Epidermal melanocyte (primary cell): ENCODE measurements at regions not wholly inside any gene's neighbourhood (a gene's known extent, or its start where the extent isn't known, plus 50 kb on each side); places are given as distances from the start of the nearest gene placed in this dataset.
"Not testable (repeated sequence)": the region's sequence is repeated elsewhere in the genome, so short reads cannot be mapped to it uniquely, and the experiment has no call there.

ENCODE experiments used
- DNase-seq: peaks from one replicate; pipeline ENCODE4 v3.0.0; 2011; ENCODE audit warnings: low spot score; ENCODE audit not compliant: insufficient read length

DNA sequence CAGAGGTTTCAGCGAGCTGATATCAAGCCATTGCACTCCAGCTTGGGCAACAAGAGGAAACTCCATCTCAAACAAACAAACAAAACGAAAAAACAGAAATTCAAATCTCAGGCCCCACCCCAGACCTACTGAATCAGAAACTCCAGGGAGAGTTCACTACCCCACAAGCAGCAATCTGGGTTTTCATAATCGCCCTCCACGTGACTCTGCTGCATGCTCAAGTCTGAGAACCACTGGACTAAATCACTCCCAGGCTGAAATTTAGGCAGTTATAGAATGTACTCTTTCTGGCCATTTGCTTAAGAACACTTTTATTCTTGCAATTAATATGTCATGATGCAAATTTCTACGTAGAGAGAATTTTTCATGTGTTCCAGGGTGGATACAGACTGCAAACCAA, 287.3 kb downstream of the USP46 start:
- DNase-seq = no peak

DNA sequence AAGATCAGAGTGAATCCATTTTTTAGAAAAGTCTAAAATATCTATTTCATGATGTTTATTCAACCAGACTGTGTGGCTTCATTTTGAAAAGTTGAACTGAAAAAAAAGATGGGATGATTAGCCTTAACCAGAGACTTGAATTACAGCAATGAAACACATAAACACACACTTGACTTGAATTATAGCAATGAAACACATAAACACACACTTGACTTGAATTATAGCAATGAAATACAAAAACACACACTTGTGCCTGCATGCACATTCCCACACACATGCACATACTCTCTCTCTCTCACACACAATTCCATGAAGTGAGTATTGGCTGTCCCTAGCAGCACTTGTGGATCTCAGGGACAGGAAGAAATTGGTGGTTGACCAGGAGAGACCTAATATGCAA, 286.8 kb downstream of the USP46 start:
- no peak for DNase-seq

DNA sequence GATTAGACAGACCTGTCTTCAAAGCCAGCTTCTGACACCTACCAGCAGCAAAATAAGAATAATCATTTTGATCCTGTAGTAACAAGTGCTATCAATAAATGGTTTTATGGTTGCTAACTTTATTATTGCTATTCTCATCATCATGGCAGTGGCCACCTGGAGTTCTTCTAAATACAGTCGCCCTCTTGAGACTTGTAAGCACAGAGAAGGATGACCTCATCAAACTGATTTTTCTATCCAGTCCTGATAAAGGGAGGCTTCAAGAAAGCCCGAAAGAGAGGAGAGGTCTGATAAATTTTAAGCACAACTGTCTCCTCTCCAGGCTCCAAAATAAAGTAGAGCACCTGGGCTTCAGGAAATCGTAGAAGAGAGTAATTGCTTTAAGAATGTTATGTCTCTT, 286.4 kb downstream of the USP46 start:
- DNase-seq = no peak

DNA sequence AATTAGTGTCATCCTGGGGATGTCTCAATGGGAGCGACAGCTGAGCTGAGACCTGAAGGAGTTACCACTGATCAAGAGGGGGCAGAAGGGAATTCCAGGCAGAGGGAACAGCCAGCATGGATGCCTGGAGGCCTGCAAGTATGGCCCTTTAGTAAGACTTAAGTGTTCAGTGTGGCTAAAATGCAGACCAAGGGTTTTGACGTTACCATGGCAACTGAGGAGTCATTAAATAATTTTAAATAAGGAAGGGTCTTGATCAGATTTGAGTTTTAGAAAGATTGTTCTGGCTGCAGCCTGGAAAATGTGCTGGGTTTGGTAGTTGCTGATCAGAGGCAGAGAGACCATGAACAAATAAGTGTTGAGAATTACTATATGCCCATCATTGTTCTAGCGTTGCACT, 285.5 kb downstream of the USP46 start:
- DNase-seq = no peak

DNA sequence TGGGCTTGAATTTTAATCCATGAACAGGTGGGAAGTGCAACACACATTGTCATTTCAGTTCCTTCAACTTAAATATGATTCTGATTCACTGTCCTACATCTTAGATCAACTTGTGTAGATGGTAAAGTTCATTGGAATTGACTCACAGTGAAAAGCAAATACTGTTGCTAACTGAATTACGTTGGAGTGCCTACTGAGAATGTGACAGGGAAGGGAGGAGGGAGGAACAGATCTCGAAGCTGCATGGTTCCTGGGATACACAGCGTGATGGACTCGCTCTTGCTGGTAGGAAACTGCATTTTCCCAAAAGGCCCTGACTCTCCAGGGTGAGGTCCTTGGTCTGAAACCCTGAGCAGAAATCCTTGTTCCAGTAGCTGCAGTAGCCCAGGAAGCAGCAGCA, 284.2 kb downstream of the USP46 start:
- DNase-seq = no peak

DNA sequence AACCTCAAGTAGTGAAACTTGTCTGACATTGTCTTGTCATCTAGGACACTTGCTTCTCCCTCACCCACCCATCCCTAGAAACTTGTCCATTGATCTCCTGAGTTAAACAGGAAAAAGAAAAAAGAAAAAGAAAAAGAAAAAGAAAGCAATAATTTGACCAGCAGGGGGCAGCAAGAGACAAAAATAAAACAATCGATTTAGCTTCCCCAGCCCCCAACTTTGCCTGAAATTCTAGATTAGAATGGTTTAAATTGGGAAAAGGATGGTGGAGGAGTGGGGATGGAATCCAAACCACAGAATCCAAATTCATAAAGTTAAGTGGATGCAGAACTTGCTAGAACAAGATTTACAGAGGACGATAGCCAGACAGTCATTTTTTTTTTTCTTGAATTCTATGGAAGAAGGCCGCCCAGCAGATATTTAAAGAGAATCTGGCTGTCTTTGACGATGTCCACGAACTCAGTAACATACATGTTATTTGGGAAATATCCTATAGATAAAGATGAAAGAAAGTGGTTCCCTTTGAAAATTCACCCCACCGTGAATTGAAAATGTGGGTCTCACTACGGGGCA, 282.9 kb downstream of the USP46 start:
- no peak for DNase-seq

DNA sequence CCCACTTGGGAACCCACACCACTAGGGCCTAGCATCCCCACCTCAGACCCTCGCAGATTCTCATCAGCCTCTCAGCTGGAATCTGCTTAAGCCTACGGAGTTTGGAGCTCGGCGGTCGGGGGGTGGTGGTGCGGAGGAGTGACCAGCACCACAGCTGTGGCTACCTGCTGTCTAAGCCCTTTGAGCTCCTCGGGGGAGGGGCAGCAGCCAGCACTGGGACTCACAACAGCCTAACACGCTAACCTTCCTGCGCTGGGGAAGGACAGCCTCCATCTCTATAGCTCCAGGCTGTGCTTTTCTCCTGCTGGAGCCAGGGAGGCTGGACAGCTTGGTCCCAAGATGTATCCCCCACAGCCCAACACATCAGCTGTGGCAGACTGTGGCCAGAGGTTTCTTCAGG, 281.5 kb downstream of the USP46 start:
- DNase-seq = no peak

DNA sequence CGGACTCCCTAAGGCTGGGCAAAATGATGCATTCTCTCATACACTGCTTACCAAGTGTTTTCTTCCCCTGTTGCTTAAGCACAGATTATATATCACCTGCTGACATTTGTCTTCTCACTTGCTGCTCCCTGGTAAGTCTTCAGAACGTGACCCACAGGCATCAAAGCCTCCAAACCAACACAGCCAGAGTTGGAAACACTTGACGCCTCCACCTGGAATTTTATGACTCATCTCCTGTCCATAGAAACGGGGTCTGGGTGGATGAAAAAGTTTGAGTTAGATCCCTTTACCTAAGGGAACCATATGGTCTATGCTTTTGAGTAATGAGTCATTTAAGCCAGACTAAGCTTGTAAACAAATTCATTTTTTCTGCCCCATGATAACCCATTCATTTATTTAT, 251.6 kb downstream of the USP46 start:
- no peak for DNase-seq

DNA sequence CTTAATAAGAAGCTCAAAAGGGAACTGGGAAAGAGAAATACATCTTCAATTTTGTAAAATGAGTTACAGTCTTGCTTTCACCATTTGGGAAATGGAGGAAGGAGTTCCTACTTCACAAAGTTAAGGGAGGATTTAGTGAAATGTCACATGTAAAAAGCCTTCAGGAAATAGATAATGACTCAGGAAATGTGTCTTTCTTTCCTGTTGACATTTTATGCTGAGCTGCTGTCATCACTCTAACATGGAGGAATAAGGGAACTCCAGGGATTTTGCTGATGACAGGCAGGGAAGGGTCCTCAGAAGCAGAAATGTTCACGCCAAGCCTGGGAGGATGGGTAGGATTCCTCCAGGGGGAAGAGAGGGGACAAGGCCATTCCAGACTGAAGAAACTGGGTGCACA, 251.1 kb downstream of the USP46 start:
- DNase-seq = no peak

DNA sequence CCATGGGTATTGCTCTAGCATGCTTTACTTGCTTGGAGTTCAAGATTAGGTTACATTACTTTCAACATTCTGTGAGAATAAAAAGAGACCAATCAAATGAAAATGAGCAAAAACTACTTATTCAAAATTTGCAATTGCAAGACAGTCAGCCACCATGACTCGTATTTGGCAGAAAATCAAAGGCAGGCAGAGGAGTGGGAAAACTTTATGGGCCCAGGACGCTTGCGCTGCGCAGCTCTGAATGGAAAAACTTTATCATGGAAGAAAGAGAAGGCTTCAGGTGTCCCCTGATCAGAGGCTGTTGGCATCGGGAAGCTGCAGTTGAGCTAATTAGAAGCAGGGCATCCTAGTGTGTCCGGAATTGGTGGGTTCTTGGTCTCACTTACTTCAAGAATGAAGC, 250.6 kb downstream of the USP46 start:
- DNase-seq = no peak

DNA sequence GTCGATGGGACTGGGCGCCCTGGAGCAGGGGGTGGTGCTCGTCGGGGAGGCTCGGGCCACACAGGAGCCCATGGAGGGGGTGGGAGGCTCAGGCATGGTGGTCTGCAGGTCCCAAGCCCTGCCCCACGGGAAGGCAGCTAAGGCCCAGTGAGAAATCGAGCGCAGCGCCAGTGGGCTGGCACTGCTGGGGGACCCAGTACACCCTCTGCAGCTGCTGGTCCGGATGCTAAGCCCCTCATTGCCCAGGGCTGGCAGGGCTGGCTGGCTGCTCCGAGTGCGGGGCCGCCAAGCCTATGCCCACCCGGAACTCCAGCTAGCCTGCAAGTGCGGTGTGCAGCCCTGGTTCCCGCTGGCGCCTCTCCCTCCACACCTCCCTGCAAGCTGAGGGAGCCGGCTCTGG, 249.3 kb downstream of the USP46 start:
- not testable (repeated sequence) for DNase-seq

DNA sequence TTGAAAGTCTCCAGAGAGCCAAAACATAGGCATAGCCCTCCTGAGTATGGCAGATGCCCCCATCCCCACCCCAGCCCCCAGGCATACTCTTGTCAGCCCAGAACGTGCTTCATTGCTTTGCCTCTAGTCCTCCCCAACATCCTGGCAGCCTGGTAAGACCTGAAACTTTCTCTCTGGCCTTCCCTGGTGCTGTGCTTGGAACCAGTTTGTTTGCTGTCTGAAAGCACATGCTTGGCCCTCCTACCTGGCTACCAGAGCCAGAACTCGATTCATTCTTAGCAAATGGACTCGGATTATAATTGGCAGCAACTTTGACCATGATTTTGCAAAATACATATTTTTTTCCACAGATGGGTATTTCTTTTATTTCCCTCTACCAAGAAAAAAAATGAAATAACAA, 248.1 kb downstream of the USP46 start:
- no peak for DNase-seq

DNA sequence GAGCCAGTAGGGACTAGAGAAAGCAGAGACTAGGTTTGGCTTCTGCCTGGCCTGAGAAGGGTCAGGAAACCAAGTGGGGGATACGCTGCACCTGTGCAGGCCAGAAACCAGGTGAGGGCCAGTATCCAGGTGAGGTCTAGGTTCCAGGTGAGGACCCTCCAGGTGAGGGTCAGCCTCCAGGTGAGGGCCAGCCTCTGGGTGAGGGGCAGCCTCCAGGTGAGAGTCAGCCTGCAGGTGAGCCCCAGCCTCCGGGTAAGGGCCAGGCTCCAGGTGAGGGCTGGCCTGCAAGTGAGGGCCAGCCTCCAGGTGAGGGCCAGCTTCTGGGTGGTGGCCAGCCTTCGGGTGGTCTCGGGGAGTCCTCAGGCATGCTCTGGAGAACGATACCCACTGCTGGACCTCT, 238.8 kb downstream of the USP46 start:
- DNase-seq = no peak

DNA sequence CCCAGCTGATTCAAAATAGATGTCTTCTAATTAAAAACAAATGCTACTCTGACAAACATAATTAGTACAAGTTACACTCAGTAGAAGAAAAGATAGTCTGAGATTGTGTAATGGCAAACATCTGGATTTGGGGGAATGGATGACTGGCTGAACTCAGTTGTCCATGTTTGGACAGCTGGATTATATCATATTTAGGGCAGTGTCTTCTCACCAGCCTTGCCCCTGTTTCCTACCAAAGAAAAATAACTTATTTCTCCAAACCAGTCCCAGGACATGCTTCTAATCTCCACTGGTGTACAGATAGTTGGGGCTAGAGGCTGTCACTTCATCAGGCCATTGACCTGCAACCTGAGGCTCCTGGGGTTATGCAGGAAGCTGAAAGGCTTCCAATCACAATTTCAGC, 237.3 kb downstream of the USP46 start:
- peak; percentile 48 for DNase-seq

DNA sequence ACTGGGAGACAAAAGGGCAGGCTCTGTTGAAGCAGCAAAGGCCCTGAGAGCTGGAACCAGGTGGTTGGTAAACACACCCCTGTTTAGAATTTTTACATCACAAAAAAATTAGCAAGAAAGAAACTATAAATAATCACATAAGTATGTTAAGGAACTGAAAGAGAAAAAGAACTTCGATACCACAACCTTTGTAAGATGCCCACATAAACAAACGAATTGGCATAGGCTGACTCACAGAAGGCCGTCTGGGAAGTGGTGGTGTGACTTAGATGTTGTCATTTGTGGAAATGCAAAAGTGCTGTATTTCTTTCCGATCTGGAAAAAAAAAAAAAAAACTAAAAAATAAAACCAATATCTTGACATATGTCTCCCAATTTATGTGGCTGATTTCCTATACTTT, 235.1 kb downstream of the USP46 start:
- no peak for DNase-seq

DNA sequence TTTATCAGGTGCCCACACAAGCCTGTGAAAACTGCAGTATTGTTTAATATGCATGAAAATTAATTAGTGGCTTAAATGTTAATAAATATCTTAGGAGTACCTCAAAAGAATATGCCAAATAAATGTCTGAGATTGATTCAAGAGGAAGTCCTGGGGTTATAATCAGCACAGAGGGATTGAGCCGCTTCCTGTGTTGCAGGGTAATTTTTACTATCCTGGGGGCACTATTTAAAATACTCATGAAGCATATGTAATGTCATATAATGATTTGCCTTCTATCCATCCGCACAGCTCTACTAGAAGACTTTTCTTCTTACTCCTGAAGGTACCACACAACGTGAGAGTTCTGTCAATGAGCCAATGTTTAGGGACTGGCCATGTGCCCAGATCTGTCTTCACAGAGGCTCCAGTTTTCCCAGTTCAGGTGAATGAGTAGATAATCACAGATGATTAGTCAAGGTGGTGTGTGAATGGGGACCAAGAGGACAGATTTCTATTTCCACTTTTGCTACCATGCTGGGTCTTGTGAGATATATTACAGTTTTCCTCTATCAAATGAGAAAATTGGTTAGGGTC, 233.3 kb downstream of the USP46 start:
- DNase-seq = no peak

DNA sequence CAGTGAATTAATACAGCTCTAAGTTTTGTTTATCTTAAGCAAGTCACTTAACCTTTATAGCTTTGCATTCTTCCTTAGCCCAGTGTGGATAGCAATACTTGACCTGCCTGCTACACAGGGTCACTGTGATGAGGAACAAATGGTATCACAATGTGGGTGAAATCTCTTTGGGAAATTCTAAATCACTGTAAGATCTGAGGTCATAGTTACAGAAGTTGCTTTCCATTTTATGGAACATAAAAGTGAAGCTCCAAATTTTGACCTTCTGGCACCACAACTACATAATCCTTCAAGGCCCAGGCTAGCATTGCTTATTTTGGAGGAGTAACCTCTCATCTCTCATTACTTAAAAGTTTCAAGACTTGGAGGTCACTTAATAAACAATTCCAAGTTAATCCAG, 227.7 kb downstream of the USP46 start:
- no peak for DNase-seq

DNA sequence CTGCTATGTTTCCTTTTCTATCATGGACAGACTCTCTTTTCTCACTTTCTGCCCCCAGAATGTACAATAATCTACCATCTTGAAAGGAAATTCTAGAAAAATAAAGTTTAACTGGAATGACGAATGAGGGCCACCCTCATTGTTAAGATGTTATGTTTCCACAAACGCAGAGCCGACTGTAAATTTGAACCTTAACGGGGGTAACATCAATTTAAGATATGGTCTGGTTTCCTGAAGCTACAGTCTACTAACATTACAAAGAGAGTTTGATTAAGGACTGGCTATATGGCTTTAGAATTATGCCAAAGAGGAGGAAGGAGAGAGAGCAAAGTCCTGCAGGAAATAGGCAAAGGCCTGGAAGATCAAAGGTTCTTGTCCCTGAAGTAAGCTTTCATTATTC, 227.2 kb downstream of the USP46 start:
- no peak for DNase-seq

DNA sequence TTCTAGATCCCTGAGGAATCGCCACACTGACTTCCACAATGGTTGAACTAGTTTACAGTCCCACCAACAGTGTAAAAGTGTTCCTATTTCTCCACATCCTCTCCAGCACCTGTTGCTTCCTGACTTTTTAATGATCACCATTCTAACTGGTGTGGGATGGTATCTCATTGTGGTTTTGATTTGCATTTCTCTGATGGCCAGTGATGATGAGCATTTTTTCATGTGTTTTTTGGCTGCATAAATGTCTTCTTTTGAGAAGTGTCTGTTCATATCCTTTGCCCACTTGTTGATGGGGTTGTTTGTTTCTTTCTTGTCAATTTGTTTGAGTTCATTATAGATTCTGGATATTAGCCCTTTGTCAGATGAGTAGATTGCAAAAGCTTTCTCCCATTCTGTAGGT, 216.6 kb downstream of the USP46 start:
- DNase-seq = not testable (repeated sequence)

DNA sequence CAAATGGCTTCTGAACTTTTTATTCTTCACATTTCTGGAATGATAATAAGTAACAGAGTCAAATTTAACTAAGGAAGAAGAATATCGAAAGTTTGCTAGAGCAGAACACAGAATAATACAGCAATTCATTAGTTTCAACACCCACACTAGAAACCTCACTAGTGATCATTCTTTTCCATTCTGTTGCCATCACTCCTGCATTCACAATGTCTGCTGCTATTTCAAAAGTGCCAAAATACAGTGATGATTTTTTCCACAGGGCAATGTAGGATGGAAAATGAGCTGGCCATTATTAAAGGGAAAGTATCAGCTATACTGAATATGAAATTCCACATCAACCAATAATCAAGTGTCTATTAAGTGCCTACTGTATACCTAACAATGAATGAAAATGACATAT, 186.7 kb downstream of the USP46 start:
- DNase-seq = no peak

DNA sequence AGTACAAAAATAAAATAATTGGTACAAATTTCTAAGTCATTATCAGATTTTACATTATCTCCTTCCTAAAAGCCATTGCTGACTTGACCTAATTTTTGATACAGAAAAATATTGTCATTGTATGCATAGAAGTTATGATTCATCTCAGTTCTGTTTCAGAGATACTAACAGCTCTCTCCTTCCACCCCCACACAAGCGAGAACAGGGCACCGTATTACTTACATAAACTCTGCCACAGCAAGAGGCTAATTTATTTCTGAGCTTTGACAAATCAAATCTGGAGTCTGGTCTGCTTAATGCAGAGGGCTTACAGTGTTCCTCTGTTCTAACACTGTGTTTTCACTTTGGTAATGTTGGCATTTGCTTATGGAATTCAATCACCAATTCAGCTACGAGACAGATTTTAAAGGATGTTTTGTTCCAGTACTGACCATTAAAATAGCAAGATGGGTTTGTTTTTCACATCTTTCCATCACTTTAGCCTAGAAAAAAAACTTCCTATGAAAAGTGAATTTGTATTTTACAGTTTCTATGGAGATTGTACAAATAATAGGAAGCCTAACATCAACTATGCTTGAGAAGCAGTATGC, 181.8 kb downstream of the USP46 start:
- DNase-seq = no peak

DNA sequence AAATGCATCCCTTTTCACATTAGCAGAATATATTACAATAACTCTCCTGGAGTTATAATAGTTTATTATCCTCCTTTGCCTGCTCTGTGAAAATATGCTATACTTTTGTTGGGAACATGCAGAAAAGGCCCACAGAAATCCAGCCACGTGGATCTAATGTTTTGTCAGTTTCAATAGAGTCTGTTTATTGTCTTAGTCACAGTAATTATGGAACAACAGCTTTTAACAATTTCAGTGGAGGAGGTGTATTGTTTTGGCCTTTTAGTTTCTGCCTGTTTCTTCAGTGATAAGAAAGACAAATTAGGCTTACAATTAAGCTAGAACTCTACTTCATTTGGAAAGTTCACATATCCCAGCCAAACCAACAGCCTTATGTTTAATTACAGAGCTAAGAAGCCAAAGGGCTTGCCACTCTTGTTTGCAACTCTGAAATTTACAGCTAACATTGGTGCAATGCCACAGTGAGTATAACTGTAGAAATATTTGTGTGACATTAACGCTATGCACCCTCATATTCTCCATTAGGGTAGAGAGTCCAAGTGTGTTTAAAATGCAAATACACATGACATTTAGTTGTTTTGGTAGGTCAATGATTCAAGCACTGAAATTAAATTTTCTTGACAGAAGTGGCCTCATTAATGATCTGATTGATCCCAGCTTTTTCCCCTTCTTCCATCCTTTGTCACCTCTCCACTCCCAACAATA, 175.8 kb downstream of the USP46 start:
- DNase-seq = no peak

DNA sequence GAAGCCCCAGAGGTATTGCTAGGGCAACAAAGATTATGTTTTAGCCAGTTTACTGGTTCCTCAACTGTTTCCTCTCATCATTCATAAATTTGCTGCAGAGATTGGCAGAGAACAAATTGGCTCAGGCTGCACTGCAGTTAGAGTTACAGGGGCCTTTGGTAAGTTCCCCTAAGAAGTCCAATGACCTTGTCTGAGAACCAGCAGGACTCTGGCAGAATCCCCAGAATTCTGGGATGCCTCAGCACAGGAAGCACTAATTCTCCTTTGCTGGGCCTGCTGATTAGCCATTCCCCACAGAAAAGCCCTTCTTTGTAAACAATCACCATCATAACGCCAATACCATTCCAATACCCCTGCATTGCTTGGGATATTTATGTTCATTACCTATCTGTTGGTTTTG, 151.3 kb downstream of the USP46 start:
- no peak for DNase-seq
